ENCODE measurements at regions not wholly inside any gene's neighbourhood (a gene's known extent, or its start where the extent isn't known, plus 50 kb on each side); places are given as distances from the start of the nearest gene placed in this dataset.

- Histone ChIP-seq H3K4me2 (ENCODE audit: low read length) (no peak overlapping the region), H3K79me2 (ENCODE audit: insufficient read depth, low read length) (no peaks in the 10 kb centered on the region), H3K27me3 (ENCODE audit: insufficient read depth, low read length) (no peaks in the 10 kb centered on the region), H2AFZ (ENCODE audit: low read depth, low read length, poor library complexity, severe bottlenecking) (no peak overlapping the region), H3K36me3 (ENCODE audit: control insufficient read depth in 1 of 2, insufficient read depth in 2 of 2, low read length in 2 of 2) (no peaks in the 10 kb centered on the region), H3K9ac (ENCODE audit: low read length) (no peak overlapping the region), H4K20me1 (ENCODE audit: insufficient read depth) (no peaks in the 10 kb centered on the region), H3K4me3 (replicated peaks in 1 of 2; ENCODE audit: low read depth in 1 of 2, low read length in 2 of 2) (no peak overlapping the region), H3K9me2 (ENCODE audit: insufficient read depth) (no peaks in the 10 kb centered on the region), H3K27ac (ENCODE audit: low read depth, low read length) (no peak overlapping the region), H3K9me3 (ENCODE audit: control insufficient read depth in 1 of 2, insufficient read depth in 1 of 2, low read depth in 1 of 2, low read length in 2 of 2) (peaks cover 0 to 10% of the 10 kb centered on the region in 2 experiments; a peak in 2 of 4 replicates), H3K4me1 (ENCODE audit: control insufficient read depth in 1 of 2, insufficient read depth in 2 of 2, low read length in 2 of 2) (no peaks in the 10 kb centered on the region)
- DNase-seq (ENCODE audit: low read depth, low spot score) (no peak), ATAC-seq (no peak)
- POLR2A ChIA-PET = no interaction called here
- BruUV-seq (replicated peaks) = no TSS peak
- intact Hi-C loops (cut with micrococcal nuclease) = no loop called here
- RAD21 ChIA-PET (ENCODE audit: low non-redundant PET in 1 of 2, low total read pairs in 2 of 2, uncharacterized antibody in 2 of 2, unreplicated experiment in 2 of 2) = no interaction called here
- TF ChIP-seq CTCF (IDR thresholded peaks at IDR 0.05 in 2 of 3, conservative IDR thresholded peaks at IDR 0.05 in 1 of 3; ENCODE audit: borderline replicate concordance in 1 of 3, insufficient read depth in 1 of 3, low read depth in 2 of 3, low read length in 2 of 3) (no peak), RAD21 (IDR thresholded peaks at IDR 0.05; ENCODE audit: low read depth) (no peak), ATF3 (IDR thresholded peaks at IDR 0.05) (no peak), MAX (IDR thresholded peaks at IDR 0.05) (no peak), ZFX (IDR thresholded peaks at IDR 0.05) (no peak), YY1 (IDR thresholded peaks at IDR 0.05; ENCODE audit: extremely low read depth, insufficient replicate concordance, low read depth, low read length) (no peak), REST (IDR thresholded peaks at IDR 0.05; ENCODE audit: low read depth) (no peak), EGR1 (IDR thresholded peaks at IDR 0.05; ENCODE audit: low read depth) (no peak), SRF (IDR thresholded peaks at IDR 0.05; ENCODE audit: low read depth) (no peak), CBX3 (IDR thresholded peaks at IDR 0.05; ENCODE audit: low read depth) (no peak), CEBPB (IDR thresholded peaks at IDR 0.05; ENCODE audit: low read depth) (no peak), POLR2A (IDR thresholded peaks at IDR 0.05; ENCODE audit: borderline replicate concordance, extremely low read depth, insufficient read depth, insufficient read length) (no peak), JUND (IDR thresholded peaks at IDR 0.05) (no peak)
- CTCF ChIA-PET = no interaction called here
These were observed 433.0 kb upstream of the POU3F3 start for GRCh38 chr2:104420953-104421352.
